CD8-positive, alpha-beta memory T cell (primary cell): ENCODE measurements at regions not wholly inside any gene's neighbourhood (a gene's known extent, or its start where the extent isn't known, plus 50 kb on each side); places are given as distances from the start of the nearest gene placed in this dataset.

Experiments
- CTCF ChIA-PET: fragments of 350-600 bp; sonication (Branson Sonifier 250); formaldehyde crosslinking; loops from one replicate; lab custom pipeline; 2021; ENCODE audit warnings: antibody characterized with exemption; lab: Charles Lee
- POLR2A ChIA-PET: fragments of 350-600 bp; sonication (Branson Sonifier 250); formaldehyde crosslinking; loops from one replicate; lab custom pipeline; 2021; ENCODE audit warnings: antibody characterized with exemption; lab: Charles Lee
- DNase-seq, 5 donors: peaks; one replicate each; pipeline versions ENCODE4 v3.0.0 to v3.0.0-alpha.2; 2020 to 2022; ENCODE audit warnings: mixed read lengths in 1 of 5
- H3K27ac ChIP-seq: one replicate; pipeline ENCODE4 v1.7.0; 2013; ENCODE audit warnings: low read depth, mild to moderate bottlenecking, low read length, moderate library complexity
- H3K27me3 ChIP-seq: 2 replicates; pipeline ENCODE4 v1.7.0; 2013; ENCODE audit warnings: low read length, mild to moderate bottlenecking; ENCODE audit not compliant: insufficient read depth, poor library complexity, severe bottlenecking
- H3K36me3 ChIP-seq: 2 replicates; pipeline ENCODE4 v1.7.0; 2013; ENCODE audit warnings: mild to moderate bottlenecking, low read length, moderate library complexity; ENCODE audit not compliant: insufficient read depth
- H3K4me1 ChIP-seq: 2 replicates; pipeline ENCODE4 v1.7.0; 2013; ENCODE audit warnings: mild to moderate bottlenecking, low read length, moderate library complexity; ENCODE audit not compliant: insufficient read depth
- H3K4me3 ChIP-seq: 2 replicates; pipeline ENCODE4 v1.7.0; 2013; ENCODE audit warnings: mild to moderate bottlenecking, low read length
- H3K9me3 ChIP-seq: 2 replicates; pipeline ENCODE4 v1.7.0; 2013; ENCODE audit warnings: mild to moderate bottlenecking, low read length
- H3K27ac Mint-ChIP-seq, 8 donors: one replicate each; pipeline ENCODE4 v1.8.0; 2020 to 2021; ENCODE audit warnings: mixed read lengths in 8 of 8, mild to moderate bottlenecking in 6 of 8, inconsistent platforms in 3 of 8, moderate library complexity in 3 of 8
- H3K27me3 Mint-ChIP-seq, 2 donors: one replicate each; pipeline ENCODE4 v1.8.0; 2020 to 2021; ENCODE audit warnings: mixed read lengths in 2 of 2, mild to moderate bottlenecking in 1 of 2, moderate library complexity in 1 of 2
- H3K36me3 Mint-ChIP-seq, 3 donors: one replicate each; pipeline ENCODE4 v1.8.0; 2020 to 2021; ENCODE audit warnings: mixed read lengths in 3 of 3, inconsistent platforms in 1 of 3, mild to moderate bottlenecking in 1 of 3
- H3K4me1 Mint-ChIP-seq, 3 donors: one replicate each; pipeline ENCODE4 v1.8.0; 2020 to 2021; ENCODE audit warnings: mixed read lengths in 3 of 3, inconsistent platforms in 1 of 3, mild to moderate bottlenecking in 1 of 3
- H3K4me3 Mint-ChIP-seq, 7 donors: one replicate each; pipeline ENCODE4 v1.8.0; 2020 to 2021; ENCODE audit warnings: mixed read lengths in 7 of 7, mild to moderate bottlenecking in 6 of 7, moderate library complexity in 4 of 7, inconsistent platforms in 2 of 7
- H3K9me3 Mint-ChIP-seq, 5 donors: one replicate each; pipeline ENCODE4 v1.8.0; 2020 to 2022; ENCODE audit warnings: mixed read lengths in 5 of 5, mild to moderate bottlenecking in 3 of 5, moderate library complexity in 2 of 5, inconsistent platforms in 1 of 5

GRCh38 chr1:115404911-115405310, 66.9 kb upstream of the NGF start:
- Histone ChIP-seq H3K36me3 (no peaks in the 10 kb centered on the region), H3K4me3 (no peak overlapping the region), H3K27ac (no peak overlapping the region), H3K4me1 (no peaks in the 10 kb centered on the region), H3K9me3 (no peaks in the 10 kb centered on the region), H3K27me3 (no peaks in the 10 kb centered on the region)
- peaks cover 0 to 2% (median 0%) of the 10 kb centered on the region in 5 donors for H3K9me3 Mint-ChIP-seq
- no peak overlapping the region for H3K27ac Mint-ChIP-seq
- ChIA-PET CTCF (no interaction called here), POLR2A (no interaction called here)
- no peaks in the 10 kb centered on the region for H3K4me1 Mint-ChIP-seq
- H3K36me3 Mint-ChIP-seq: no peaks in the 10 kb centered on the region
- peaks cover 6 to 8% of the 10 kb centered on the region in 2 donors for H3K27me3 Mint-ChIP-seq
- H3K4me3 Mint-ChIP-seq: no peak overlapping the region
- DNase-seq: no peak

GRCh38 chr1:115402753-115403184, 64.7 kb upstream of the NGF start:
- H3K27ac ChIP-seq: no peak overlapping the region
- H3K4me3 ChIP-seq: no peak overlapping the region
- H3K27me3 ChIP-seq: no peaks in the 10 kb centered on the region
- Mint-ChIP-seq H3K4me1 (no peaks in the 10 kb centered on the region), H3K4me3 (no peak overlapping the region), H3K27ac (no peak overlapping the region), H3K27me3 (peaks cover 4 to 5% of the 10 kb centered on the region in 2 donors), H3K9me3 (peaks cover 0 to 2% (median 0%) of the 10 kb centered on the region in 5 donors), H3K36me3 (no peaks in the 10 kb centered on the region)
- POLR2A ChIA-PET: no interaction called here
- no peaks in the 10 kb centered on the region for H3K9me3 ChIP-seq
- CTCF ChIA-PET: no interaction called here
- no peak for DNase-seq
- no peaks in the 10 kb centered on the region for H3K4me1 ChIP-seq
- no peaks in the 10 kb centered on the region for H3K36me3 ChIP-seq

DNA sequence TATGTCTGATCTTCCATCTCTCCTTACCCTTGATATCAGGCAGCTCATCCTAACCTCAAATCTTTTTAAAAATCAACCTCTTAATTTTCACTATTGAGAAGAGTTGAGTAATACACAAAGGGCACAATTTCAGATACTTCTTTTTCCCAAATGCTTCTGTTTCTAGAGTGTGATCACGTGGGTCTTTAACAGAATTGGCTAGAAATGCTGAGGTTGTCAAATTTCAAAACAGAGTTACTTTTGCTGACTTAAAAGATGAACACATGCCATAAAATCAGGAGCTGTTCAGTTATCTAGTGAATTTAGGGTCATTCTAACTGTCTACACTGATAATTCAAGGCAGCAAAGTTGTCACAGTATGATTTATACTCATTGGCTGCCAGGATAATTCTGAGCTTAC, 63.6 kb upstream of the NGF start:
- no peak overlapping the region for H3K27ac Mint-ChIP-seq
- H3K9me3 ChIP-seq: no peaks in the 10 kb centered on the region
- CTCF ChIA-PET: no interaction called here
- DNase-seq: no peak
- H3K4me1 Mint-ChIP-seq: no peaks in the 10 kb centered on the region
- peaks cover 0 to 2% (median 0%) of the 10 kb centered on the region in 5 donors for H3K9me3 Mint-ChIP-seq
- H3K27me3 ChIP-seq: no peaks in the 10 kb centered on the region
- H3K4me3 Mint-ChIP-seq: no peak overlapping the region
- H3K4me3 ChIP-seq: no peak overlapping the region
- POLR2A ChIA-PET: no interaction called here
- H3K27me3 Mint-ChIP-seq: peaks cover 4 to 5% of the 10 kb centered on the region in 2 donors
- H3K36me3 ChIP-seq: no peaks in the 10 kb centered on the region
- H3K36me3 Mint-ChIP-seq: no peaks in the 10 kb centered on the region
- no peak overlapping the region for H3K27ac ChIP-seq
- H3K4me1 ChIP-seq: no peaks in the 10 kb centered on the region

DNA sequence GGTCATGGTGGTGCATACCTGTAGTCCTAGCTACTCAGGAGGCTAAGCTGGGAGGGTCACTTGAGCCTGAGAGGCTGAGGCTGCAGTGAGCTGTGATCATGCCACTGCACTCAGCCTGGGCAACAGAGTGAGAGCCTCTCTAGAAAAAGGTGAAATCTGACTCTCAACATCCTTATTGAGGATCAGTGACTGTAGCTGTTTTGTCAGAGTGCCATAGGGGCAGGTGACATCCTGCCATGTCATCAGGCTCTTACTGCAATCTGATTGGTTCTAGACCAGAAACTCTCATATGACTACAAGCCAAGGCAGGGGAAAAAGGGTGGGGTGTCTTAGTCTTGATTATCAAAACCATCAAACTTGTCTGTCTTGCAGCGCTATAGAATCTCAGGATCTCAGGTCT, 62.8 kb upstream of the NGF start:
- POLR2A ChIA-PET: no interaction called here
- no peaks in the 10 kb centered on the region for H3K4me1 Mint-ChIP-seq

GRCh38 chr1:115400426-115400825, 62.4 kb upstream of the NGF start:
- CTCF ChIA-PET: no interaction called here
- POLR2A ChIA-PET: no interaction called here
- H3K4me1 ChIP-seq: no peaks in the 10 kb centered on the region
- H3K27ac ChIP-seq: no peak overlapping the region
- Mint-ChIP-seq H3K27ac (no peak overlapping the region), H3K4me3 (no peak overlapping the region), H3K9me3 (peaks cover 0 to 2% (median 0%) of the 10 kb centered on the region in 5 donors), H3K27me3 (peaks cover 4 to 5% of the 10 kb centered on the region in 2 donors), H3K4me1 (no peaks in the 10 kb centered on the region), H3K36me3 (no peaks in the 10 kb centered on the region)
- DNase-seq: no peak
- no peaks in the 10 kb centered on the region for H3K27me3 ChIP-seq
- no peaks in the 10 kb centered on the region for H3K36me3 ChIP-seq
- no peak overlapping the region for H3K4me3 ChIP-seq
- H3K9me3 ChIP-seq: no peaks in the 10 kb centered on the region

More for the DNA sequence above, 62.8 kb upstream of the NGF start:
- Histone ChIP-seq H3K27me3 (no peaks in the 10 kb centered on the region), H3K4me3 (no peak overlapping the region), H3K9me3 (no peaks in the 10 kb centered on the region), H3K27ac (no peak overlapping the region), H3K4me1 (no peaks in the 10 kb centered on the region), H3K36me3 (no peaks in the 10 kb centered on the region)
- DNase-seq: no peak
- H3K27me3 Mint-ChIP-seq: peaks cover 4 to 5% of the 10 kb centered on the region in 2 donors
- H3K27ac Mint-ChIP-seq: no peak overlapping the region
- H3K36me3 Mint-ChIP-seq: no peaks in the 10 kb centered on the region
- CTCF ChIA-PET: no interaction called here
- no peak overlapping the region for H3K4me3 Mint-ChIP-seq
- H3K9me3 Mint-ChIP-seq: peaks cover 0 to 2% (median 0%) of the 10 kb centered on the region in 5 donors

- Mint-ChIP-seq H3K27ac (no peak overlapping the region), H3K36me3 (no peaks in the 10 kb centered on the region), H3K9me3 (peaks cover 0 to 2% (median 0%) of the 10 kb centered on the region in 5 donors), H3K4me1 (no peaks in the 10 kb centered on the region), H3K4me3 (no peak overlapping the region), H3K27me3 (peaks cover 4 to 5% of the 10 kb centered on the region in 2 donors)
- no peak for DNase-seq
- POLR2A ChIA-PET: no interaction called here
- CTCF ChIA-PET: no interaction called here
- Histone ChIP-seq H3K27me3 (no peaks in the 10 kb centered on the region), H3K36me3 (no peaks in the 10 kb centered on the region), H3K4me3 (no peak overlapping the region), H3K27ac (no peak overlapping the region), H3K4me1 (no peaks in the 10 kb centered on the region), H3K9me3 (no peaks in the 10 kb centered on the region)
These were observed 60.7 kb upstream of the NGF start for GRCh38 chr1:115398745-115399144.
